ENCODE measurements at regions not wholly inside any gene's neighbourhood (a gene's known extent, or its start where the extent isn't known, plus 50 kb on each side); places are given as distances from the start of the nearest gene placed in this dataset.

GRCh38 chr7:47125529-47125928 lies 456.4 kb downstream of the TNS3 start:
- intact Hi-C loops (cut with DNase I) = no loop called here
- Histone ChIP-seq H3K4me3 (no peak overlapping the region), H3K9me3 (no peaks in the 10 kb centered on the region), H3K36me3 (no peaks in the 10 kb centered on the region), H3K27me3 (no peaks in the 10 kb centered on the region), H3K27ac (no peak overlapping the region), H3K4me1 (no peaks in the 10 kb centered on the region)
- TF ChIP-seq CTCF (IDR thresholded peaks at IDR 0.05) = no peak
- no peak for ATAC-seq
- DNase-seq = peak in 1 of 4 donors; percentile 68

GRCh38 chr7:47119261-47119865 lies 462.5 kb downstream of the TNS3 start:
- no peak overlapping the region for H3K27ac ChIP-seq
- intact Hi-C loops (cut with DNase I) = no loop called here
- no peaks in the 10 kb centered on the region for H3K36me3 ChIP-seq

GRCh38 chr7:47104206-47104549 lies 477.7 kb downstream of the TNS3 start:
- TF ChIP-seq CTCF (IDR thresholded peaks at IDR 0.05) = no peak
- ATAC-seq (no peak), DNase-seq (no peak)
- no peaks in the 10 kb centered on the region for H3K4me1 ChIP-seq
- no peaks in the 10 kb centered on the region for H3K27me3 ChIP-seq
- intact Hi-C loops (cut with DNase I) = no loop called here
- H3K36me3 ChIP-seq = no peaks in the 10 kb centered on the region
- H3K9me3 ChIP-seq = no peaks in the 10 kb centered on the region
- no peak overlapping the region for H3K4me3 ChIP-seq
- no peak overlapping the region for H3K27ac ChIP-seq

More at GRCh38 chr7:47119261-47119865, 462.5 kb downstream of the TNS3 start:
- Histone ChIP-seq H3K27me3 (no peaks in the 10 kb centered on the region), H3K4me3 (no peak overlapping the region), H3K4me1 (no peaks in the 10 kb centered on the region), H3K9me3 (no peaks in the 10 kb centered on the region)
- ATAC-seq = no peak
- no peak for TF ChIP-seq CTCF (IDR thresholded peaks at IDR 0.05)
- DNase-seq = no peak

DNA sequence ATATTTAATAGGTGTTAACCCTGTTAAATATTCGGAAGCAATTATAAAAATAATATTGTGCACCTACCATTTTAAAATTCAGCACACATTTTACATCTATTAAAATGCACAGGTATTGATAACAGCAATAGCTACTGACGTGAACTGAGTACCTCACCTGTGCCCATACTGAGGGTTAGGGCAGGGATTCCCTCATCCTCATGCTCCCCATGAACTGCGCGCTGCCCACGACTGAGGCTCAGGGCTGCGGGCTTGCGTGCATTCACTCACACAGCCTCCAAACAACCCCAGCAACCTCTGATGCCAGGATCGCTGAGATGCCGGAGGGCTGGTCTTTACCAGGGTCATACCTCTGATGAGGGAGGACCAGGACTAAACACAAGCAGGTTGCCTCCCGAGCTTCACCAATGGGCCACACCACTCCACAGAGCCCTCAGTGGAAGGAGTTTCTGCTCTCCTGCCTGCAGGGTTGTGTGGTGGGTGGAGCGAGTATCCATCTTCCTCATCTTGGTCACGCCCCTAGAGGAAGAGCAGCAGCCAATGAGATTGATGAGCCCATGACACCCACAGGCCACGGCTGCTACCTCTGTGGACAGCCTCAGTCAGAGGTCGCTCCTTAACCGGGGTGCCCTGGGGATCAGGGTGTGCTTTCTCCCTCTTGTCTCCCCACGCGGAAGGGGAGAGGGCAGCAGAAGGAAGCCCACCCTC lies 478.3 kb downstream of the TNS3 start:
- TF ChIP-seq CTCF (IDR thresholded peaks at IDR 0.05) = no peak
- no peak for ATAC-seq
- Histone ChIP-seq H3K36me3 (no peaks in the 10 kb centered on the region), H3K27me3 (no peaks in the 10 kb centered on the region), H3K9me3 (no peaks in the 10 kb centered on the region), H3K4me3 (no peak overlapping the region), H3K4me1 (no peaks in the 10 kb centered on the region), H3K27ac (no peak overlapping the region)
- DNase-seq = no peak
- intact Hi-C loops (cut with DNase I) = no loop called here

DNA sequence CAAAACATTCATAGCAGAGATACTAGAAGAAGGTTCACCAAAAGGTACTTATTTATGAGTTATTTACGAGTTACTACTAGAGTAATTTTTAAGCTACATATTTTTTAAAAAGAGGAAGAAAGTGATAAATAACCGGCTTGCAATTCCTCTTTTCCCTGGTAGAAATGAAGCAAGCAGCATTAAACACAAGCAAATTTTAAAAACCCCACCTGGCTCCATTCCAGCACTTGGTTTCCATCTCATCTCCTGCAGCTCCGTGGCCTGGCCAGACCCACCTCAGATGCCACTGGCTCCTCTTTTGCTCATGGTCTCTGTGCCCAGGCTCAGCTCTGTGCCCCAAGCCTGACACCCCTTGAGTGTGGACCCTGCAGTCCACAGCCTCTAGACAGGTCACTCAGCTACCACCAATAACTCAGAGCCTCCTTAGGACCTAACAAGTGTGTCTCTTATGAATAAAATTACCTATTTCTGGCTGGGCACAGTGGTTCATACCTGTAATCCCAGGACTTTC lies 479.5 kb downstream of the TNS3 start:
- no peak for TF ChIP-seq CTCF (IDR thresholded peaks at IDR 0.05)
- DNase-seq = no peak
- H3K9me3 ChIP-seq = no peaks in the 10 kb centered on the region
- H3K27me3 ChIP-seq = no peaks in the 10 kb centered on the region
- H3K4me3 ChIP-seq = no peak overlapping the region
- no peaks in the 10 kb centered on the region for H3K36me3 ChIP-seq
- no peaks in the 10 kb centered on the region for H3K4me1 ChIP-seq
- intact Hi-C loops (cut with DNase I) = no loop called here
- no peak overlapping the region for H3K27ac ChIP-seq
- no peak for ATAC-seq

Data from left lung (tissue), 4 donors.